ENCODE measurements at regions not wholly inside any gene's neighbourhood (a gene's known extent, or its start where the extent isn't known, plus 50 kb on each side); places are given as distances from the start of the nearest gene placed in this dataset.
"Not testable (repeated sequence)": the region's sequence is repeated elsewhere in the genome, so short reads cannot be mapped to it uniquely, and the experiment has no call there.

GRCh38 chr11:89601263-89601662, 108.8 kb upstream of the TRIM77 start:
- TF ChIP-seq CTCF (conservative IDR thresholded peaks at IDR 0.05; ENCODE audit: low read length); EZH2phosphoT487 (IDR thresholded peaks at IDR 0.05; ENCODE audit: borderline replicate concordance, low read depth, low read length): not testable (repeated sequence)

Data from OCI-LY7 (cell line).